ENCODE measurements at regions not wholly inside any gene's neighbourhood (a gene's known extent, or its start where the extent isn't known, plus 50 kb on each side); places are given as distances from the start of the nearest gene placed in this dataset.

GRCh38 chr6:135118134-135118730 is 62.9 kb upstream of the MYB start:
- TF ChIP-seq, protein P1, sequence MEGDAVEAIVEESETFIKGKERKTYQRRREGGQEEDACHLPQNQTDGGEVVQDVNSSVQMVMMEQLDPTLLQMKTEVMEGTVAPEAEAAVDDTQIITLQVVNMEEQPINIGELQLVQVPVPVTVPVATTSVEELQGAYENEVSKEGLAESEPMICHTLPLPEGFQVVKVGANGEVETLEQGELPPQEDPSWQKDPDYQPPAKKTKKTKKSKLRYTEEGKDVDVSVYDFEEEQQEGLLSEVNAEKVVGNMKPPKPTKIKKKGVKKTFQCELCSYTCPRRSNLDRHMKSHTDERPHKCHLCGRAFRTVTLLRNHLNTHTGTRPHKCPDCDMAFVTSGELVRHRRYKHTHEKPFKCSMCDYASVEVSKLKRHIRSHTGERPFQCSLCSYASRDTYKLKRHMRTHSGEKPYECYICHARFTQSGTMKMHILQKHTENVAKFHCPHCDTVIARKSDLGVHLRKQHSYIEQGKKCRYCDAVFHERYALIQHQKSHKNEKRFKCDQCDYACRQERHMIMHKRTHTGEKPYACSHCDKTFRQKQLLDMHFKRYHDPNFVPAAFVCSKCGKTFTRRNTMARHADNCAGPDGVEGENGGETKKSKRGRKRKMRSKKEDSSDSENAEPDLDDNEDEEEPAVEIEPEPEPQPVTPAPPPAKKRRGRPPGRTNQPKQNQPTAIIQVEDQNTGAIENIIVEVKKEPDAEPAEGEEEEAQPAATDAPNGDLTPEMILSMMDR (conservative IDR thresholded peaks at IDR 0.05; ENCODE audit: low read length): no peak
- TF ChIP-seq EZH2phosphoT487 (IDR thresholded peaks at IDR 0.05; ENCODE audit: borderline replicate concordance, low read depth, low read length): no peak
